ENCODE measurements at regions not wholly inside any gene's neighbourhood (a gene's known extent, or its start where the extent isn't known, plus 50 kb on each side); places are given as distances from the start of the nearest gene placed in this dataset.

DNA sequence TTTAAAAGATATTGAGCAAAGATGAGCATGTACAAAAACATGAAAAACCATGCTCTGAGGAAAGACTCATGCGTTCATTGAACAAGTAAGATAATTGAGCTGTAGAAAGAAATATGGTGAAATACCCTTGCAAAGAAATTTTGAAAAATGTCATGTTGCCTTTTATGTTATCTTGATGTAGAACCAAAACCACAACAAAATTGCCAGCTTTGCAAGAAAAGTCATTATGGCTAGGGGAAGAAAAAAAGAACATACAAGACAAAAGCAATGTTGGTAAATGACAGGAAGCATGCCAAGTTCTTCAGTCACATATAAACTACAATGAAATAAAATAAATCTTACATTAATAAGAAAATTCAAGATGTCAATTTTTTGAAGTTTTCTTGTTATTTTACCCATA is 368.0 kb downstream of the IRX1 start:
- DNase-seq, result no peak

DNA sequence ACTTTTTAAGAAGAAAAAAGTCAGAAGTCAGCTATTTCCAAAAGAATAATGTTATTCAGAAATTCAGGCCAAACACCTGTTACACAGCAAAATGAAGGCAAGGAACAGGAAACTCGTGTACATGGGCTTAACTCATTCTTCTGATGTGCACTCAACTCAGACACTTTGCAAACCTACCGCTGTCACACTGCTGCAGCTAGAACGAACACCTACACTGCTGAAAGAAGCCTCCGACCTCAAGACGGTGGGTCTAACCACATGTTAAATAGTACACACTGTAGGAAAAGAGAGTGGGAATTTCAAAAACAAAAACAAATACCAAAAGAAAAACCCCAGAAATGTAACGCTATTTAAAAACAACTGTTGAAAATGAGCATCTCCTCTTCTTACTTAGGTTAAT is 384.5 kb downstream of the IRX1 start:
- DNase-seq, result no peak

DNA sequence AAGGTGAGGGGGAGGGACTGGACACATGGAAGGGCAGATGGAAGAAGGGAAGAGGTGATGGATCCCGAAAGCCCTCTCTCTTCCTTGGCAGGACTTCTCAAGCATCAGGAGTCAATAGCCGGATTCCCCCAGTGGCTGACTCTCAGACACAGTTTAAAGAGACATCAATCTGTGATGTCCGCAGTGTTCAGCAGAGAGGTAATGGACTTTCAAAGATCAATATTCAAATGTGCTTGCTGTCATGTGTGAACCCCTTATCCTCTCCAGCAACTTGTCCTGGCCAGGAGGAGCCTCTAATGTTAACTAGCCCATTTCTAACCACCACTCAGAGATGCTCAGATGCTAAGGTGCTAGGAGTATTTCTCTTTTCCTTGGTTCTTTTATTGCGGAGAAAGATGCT is 392.2 kb downstream of the IRX1 start:
- DNase-seq, result no peak

DNA sequence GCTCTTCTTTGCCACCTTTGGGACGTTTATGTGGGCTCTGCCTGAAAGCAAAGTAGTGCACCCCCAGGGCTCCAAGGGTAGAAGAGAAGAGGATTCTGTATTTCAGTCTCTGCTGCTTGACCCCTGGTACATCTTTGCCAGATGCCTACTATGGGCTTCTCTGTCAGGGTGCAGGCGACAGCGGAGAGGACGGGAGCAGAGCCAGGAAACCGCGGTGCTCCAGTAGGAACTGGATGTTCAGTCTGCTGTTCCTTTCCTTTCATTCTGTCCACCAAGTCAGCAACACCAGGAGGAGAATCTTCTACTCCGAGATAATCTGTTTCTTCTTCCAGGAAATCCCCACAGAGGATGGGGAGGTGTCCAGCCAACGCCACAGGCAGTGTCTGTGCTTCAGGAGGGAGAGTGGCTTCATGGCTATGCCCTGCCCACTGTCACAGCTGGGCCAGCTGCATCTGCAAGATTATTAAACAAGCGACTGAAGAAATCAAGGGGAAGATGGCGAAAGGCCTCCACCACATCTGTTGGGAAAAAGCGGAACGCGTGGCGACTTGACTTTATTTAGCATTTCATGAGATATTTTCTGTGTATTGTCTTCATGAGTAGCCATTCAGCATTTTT is 398.3 kb downstream of the IRX1 start:
- DNase-seq, result no peak

DNA sequence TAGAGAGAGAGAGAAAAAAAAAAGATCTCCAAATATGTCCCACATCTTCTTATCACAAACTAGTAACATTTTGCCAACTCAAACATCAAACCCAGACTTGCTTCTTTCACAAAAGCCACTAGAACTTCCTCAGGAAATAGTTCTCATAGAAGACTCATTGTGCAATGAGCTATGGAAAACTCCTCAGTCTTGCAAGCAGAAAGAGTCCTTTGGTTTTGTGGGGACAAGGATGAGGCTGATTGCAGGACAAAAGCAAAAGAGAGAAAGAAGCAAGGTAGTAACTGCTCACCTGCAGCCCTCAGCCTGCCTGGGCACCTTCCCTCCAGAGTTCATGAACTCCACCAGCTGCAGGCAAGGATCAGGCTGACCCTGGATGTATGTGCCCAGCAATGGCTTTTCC is 399.0 kb downstream of the IRX1 start:
- DNase-seq, result no peak

DNA sequence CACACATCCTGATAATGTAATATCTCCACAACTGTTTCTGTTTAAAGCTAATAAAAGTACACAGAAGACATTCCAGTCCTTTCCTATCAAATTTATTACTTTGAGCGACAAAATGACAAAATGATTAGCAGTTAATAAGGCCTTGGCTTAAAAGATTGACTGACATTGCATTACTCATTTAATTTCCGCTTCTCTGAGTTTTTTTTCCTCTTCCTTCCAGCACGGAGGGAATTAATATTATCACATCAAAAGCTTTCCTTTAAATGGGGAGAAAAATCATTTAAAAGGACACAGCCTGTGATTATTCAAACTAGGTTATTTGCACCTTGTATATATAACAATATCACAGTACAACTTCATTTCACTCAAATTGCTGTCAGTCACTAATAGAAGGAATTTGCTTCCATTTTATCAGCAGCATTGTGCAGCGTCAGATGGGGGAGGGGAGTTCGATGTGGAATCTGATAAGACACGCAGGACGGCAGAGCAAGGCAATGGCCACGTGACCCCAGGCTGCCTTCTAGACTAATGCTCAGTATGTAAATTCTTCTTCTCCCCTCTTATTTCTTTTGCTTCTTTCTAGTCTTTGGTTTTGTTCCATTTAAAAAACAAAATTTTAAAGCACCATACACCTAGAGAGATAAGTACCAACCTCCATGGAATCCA is 400.5 kb downstream of the IRX1 start:
- DNase-seq, result no peak

DNA sequence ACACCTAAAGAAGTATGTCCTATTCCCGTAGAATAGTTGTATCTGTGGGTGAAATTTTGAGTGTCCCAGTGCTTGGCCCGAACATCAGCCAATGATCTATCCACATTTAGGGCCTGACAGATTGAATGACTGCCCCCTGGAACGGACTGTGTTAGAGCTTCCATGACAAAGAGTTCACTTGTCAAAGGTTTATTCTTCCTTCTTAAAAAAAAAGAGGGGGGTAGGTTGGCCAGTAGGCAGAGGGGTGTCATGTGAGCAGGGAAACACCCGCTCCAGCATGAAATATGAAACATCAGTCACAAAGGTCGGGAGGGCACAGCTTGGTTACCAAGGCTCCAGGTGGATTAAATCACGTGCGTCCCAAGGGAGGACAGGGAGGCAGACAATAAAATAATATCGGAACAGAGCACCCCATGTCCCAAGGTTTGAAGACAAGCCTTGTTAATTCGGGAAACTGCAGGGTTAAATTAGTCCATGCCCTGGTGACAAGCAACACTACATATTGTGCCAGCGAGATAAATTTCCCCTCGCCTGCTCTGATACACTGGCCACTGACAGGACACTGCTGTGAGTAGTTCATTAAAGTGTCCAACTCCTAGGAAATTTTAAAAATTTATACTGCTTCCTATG is 401.2 kb downstream of the IRX1 start:
- no peak for DNase-seq

DNA sequence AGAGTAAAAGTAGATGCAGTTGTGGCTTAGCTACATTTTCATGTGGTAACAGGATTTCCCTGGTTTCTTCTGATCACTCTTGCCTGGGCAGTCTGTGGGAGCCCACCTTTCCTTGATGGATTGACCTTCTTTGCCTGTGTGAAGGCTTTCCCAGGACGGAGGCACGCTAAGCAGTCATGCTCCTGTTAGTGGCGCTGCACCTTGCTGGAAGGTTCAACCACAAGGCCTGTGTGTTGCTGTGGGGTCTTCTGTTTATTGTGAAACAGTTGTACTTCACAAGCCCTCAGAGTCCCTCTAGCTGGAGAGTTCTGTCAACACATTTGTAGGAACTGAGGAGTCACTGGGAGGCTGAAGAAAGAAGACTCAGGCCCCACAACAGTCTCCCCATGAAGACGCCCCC is 402.0 kb downstream of the IRX1 start:
- DNase-seq, result no peak

DNA sequence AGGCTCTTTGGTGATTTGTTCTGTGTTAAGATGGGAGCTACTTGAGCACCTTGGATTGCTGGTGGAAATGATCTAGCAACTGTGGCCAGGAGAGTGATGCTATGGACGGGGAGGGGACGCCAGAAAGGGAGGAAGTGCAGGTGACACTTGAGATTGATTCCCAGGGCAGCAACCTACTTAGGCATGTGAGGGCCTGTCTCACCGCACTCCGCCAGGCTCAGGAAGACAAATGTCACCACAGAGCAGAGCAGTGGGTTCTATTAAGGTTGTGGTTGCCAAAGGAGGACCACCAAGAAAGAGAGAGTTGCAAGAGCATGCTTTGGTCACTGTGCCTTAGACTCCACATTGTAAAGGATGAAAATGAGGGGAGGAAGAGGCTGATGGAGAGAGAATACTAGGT is 404.3 kb downstream of the IRX1 start:
- DNase-seq, result no peak

DNA sequence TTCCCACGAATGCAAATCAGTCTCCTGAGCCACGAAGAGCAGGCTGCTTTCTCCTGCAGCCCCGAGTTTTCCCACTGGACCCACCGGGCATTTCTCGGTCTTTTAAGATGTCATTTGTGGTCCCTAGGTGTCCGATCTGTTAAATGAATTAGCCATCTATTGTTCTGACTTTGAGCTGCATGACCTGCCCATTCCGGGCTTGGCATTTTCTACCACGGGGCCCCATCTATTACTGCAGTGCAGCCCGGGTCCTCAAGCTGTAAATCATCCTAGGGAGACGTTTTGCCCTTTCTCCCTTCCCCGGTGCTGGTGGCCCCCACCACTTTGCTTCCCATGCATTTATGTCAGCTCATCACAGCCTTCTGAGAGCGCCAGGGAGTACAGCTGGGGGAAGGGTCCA is 405.4 kb downstream of the IRX1 start:
- no peak for DNase-seq

DNA sequence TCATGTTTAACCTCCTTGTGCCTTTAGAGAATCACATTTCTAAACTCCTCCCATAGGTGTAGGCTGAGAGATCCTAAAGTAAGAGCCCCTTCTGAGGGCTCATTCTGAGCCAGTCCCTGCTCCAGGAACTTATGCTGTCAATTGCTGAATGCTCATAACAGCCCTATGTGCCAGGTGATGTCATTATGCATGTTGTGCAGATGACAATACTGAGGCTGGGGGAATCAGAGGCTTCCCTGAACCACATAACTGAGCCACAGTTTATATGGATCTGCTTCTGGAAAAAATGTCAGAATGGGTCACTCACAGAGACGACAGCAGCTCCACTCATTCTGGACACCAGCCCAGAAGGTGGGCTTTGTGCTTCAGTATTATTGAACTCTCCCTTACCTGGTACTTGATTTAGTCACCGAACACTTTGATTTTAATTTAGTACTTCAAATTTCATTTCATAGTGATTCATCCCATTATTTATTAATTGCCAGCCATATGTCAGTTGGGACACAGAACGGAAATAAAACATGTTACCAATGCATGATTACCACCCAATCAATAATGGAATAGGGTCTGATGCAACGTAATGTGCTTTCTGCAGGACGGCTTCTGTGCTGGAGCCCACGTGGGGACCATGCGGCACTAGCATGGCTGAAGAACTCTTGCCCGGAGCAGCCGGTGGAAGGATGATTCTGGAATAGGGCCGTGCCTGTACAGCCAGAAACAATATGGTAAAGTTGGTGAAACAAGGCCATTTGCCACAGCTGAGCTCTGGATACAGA is 406.3 kb downstream of the IRX1 start:
- no peak for DNase-seq

DNA sequence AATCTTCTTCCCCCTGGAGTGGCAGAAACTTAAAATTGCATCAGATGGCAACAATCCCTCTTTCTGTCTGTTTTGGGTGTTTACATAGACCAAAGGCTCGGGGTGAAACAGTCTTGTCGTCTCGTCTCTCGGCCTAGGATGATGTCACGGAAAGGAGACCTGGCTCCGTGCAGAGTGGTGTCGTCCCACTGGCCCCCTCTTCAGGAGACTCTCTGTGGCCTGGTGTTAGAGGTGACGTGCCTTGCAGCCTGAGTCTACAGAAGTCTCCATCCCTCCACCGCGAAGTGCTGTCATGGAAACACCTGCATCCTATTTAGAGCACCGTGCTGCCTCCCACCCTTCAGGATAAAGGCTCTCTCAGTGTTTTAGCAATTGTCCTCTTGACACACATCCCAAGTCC is 409.7 kb downstream of the IRX1 start:
- no peak for DNase-seq

DNA sequence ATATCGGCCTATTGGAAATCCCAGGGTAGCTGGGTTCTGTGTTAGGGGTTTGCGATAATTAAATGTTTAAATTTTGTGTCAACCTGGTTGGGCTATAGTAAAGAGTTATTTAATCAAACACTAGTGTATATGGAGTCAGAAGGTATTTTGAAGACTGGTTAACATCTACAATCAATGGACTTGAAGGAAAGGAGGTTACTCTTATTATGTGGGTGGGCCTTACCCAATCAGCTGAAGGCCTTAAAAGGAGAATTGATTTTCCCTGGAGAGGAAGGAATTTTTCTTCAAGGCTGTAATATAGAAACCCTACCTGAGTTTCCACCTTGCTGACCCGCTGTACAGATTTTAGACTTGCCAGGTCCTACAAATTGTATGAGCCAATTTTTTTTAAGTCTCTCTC is 411.4 kb downstream of the IRX1 start:
- no peak for DNase-seq

DNA sequence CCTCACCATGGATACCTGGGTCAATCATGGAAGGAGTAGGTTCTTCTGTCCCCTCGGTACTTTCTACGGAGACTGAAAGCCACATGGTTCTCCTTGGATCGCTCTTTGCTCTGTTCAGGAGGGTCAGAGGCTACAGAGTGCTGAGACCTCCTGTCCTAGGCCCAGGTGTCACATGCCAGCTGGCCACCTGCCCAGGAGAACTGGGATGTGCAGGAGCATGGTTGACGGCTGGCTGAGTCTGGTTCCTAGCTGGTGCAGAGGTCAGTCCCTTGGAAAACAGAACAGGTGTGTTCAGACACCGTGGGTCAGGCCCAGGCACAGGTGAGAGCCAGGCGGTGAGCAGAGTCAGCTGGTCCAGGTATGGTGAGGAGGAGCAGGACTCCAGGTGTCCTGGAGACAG is 416.3 kb downstream of the IRX1 start:
- no peak for DNase-seq

DNA sequence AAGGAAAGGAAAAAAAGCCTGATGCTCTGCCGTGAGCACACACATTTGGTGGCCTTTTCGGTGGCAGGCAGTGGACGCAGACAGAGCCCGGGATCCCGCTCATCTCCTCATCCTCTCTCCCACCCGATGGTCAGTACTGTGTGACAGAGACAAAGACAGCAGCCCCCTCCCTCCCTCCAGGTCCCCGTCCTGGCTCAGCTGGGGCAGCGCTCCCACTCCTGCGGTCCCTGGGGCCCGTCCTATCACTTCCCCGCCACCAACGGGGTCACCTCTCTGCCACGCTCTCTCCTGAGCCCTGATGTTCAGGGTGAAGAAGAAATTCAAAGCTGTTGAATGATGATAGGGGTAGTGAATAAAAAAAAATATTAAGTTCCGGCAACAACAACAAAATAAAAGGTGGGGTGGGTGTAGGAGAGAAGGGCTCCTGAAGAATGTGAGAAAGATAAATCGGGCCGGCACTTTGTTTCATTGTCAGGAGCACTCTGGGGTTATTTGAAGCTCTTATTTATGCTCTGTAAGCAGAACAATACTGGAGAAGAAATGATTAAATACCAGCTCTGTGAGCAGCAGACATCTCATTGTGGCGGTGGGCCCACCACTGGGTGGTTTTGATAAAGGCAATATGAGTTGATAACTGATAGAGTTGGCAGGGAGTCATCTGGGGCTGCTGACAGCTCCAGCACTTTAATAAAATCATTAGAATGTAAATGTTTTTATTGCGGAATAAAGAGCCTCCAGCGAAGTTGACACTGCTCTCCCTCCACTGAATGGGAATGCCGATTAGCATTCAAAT is 417.7 kb downstream of the IRX1 start:
- DNase-seq, result no peak

DNA sequence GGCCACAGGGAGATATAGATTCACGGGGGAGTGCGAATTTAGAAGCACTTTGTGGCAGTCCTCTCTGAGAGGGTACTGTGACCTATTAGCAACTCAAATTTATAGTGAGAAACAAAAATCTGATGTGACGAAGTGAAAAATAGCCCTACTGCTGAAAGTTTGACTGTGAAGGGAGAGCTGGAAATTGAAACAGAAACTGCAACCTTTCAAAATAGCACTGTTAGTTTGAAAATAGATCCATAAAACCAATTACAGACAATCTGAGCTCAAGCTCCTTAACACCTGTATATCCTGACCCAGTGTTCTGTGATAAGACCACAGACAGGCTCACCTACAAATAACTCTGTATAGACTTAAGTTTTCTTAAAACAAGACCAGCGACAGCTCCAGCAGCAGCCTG is 420.1 kb downstream of the IRX1 start:
- no peak for DNase-seq

DNA sequence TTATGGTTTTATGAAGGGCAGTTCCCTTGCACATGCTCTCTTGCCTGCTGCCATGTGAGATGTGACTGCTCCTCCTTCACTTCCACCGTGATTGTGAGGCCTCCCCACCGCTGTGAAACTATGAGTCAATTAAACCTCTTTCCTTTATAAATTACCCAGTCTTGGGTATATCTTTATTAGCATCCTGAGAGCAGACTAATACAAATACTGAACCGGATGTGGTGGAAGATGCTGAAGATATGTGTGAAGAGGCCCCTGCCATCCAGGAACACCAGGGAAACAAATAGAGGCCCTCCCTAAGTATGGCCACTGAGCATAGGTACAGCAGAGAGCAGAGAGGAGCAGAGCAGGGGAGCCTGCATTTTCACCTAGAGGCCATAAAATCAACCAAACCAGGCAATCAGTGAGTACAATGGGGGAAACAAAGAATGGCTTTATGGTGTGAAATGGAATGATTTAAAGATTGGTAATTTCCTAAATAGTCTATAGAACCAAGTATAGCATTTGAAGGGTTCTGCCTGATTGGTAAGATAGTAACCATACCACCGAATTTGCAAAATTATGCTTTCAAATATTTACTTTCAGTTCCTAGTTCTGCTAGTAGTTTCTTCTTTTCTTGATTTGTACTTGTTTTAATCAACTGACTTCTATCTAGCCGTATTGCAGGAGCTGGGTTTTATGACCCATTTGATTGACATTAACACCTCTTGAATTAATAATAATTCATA is 421.6 kb downstream of the IRX1 start:
- no peak for DNase-seq

DNA sequence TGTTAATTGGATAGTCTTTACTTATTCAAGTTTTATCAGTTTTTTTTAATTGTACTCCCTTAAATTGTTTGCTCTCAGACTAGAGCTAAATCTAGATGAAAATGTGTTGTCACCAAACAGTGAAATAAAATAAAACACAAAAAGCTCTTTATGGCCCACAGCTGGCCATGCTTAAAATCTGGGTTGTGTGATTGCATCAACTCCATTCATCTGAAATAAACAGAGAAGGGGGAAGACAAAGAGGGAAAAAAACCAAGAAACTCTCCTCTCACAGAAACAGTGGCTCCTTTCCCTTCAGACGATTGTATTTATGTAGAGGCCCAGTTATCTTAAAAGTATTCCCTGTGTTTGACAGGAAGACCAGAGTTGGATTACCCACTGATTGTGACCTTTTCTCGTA is 422.4 kb downstream of the IRX1 start:
- no peak for DNase-seq

DNA sequence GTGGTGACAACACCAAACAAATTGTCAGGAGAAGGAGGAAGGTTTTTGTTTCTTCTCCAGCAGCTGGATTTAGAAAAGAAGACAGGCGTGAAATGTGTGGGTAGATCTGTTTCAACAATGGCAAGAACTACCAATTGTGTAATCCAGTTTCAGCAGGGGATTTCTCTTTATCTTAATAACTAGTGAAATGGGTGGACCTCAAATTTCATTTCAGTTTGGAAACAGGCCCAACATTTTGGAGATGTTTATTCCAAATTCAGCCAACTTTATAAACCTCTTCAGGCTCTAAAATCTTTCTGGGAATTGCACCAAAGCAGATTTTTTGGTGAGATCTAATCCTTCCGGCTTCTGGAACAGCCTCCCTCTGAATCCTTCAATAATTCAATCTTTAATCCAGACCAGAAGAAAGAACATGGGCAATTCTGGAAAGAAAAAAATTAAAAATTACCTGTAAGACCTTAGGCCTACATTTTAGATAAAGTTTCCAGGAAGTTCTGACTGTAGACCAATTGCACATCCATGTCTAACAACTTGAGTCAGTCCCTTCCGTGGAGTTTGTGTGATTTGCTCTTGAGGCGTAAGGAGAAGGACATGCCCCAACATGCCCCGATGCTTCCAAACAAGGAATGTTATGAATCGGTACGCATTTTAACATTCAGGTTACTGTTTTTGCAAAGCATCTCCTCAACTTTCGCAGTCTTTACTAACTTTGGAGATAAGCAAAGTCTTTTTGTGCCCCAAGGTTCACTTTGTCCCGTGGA is 423.6 kb downstream of the IRX1 start:
- DNase-seq, result no peak

DNA sequence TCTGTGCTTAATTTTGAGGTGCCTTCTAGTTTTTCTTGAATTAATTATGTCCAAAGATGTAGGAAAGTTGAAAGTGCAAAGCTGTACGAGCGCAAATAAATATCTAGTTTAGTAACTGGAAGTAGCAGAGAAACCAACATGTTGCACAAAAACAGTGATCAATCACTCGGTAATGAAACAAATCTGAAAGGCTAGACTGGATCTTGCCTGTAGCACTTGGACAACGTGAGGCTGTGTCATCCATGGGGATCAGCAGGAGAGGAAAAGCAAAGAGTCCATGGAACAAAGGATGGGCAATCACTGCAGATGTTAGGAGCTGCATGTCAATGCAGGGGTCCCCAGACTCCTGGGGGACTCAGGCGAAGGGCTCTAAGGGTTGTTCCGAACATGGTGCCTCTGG is 424.2 kb downstream of the IRX1 start:
- no peak for DNase-seq

DNA sequence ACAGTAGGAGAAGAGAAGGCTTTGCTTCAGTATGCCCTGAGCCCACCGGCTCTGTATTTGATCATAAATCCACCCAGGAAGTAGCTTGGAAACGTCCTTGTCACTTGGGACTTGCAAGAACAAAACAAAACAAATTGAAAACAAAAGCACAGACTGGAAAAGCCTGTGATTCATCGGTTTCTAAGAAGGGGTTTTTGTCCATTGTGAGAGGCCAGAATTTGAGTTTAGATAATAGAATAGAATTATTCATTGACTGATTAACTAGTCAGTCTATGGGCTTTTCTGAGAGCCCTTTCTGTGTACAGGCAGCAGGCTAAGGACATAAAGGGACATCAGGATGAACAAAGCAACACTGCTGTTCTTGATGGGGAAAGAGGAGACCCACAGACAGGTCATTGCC is 424.8 kb downstream of the IRX1 start:
- DNase-seq, result no peak

Data from NCI-H146 (cell line).